GM12878 (cell line): ENCODE measurements at regions not wholly inside any gene's neighbourhood (a gene's known extent, or its start where the extent isn't known, plus 50 kb on each side); places are given as distances from the start of the nearest gene placed in this dataset.

Source experiments
- ATAC-seq: fragments of 200-7000 bp; cut with Tn5 transposase; 3 replicates; pipeline ENCODE4 v1.9.1; 2020; ENCODE audit warnings: mild to moderate bottlenecking, moderate library complexity
- BruUV-seq: library from RNA; stranded (reverse); fragments of 400-500 nt; replicated peaks from 2 replicates; lab custom pipeline; 2021; lab: Mats Ljungman, UMichigan
- CTCF ChIA-PET: fragments of 300-600 bp; sonication (Branson Sonifier 250); formaldehyde crosslinking; extraction: SDS; loops from one replicate; lab custom pipeline; 2021; ENCODE audit warnings: inconsistent platforms; lab: Yijun Ruan, JAX
- POLR2A ChIA-PET: fragments of 350-600 bp; formaldehyde crosslinking; extraction: SDS; loops from one replicate; lab custom pipeline; 2021; ENCODE audit warnings: inconsistent platforms; lab: Charles Lee
- RAD21 ChIA-PET: fragments of 300-600 bp; sonication (Branson Sonifier 250); formaldehyde crosslinking; loops from one replicate; lab custom pipeline; 2023; ENCODE audit warnings: antibody characterized with exemption; ENCODE audit not compliant: unreplicated experiment; lab: Charles Lee
- SMC1A ChIA-PET: fragments of 300-600 bp; sonication (Branson Sonifier 250); formaldehyde crosslinking; loops from one replicate; lab custom pipeline; 2023; ENCODE audit not compliant: unreplicated experiment, uncharacterized antibody; lab: Charles Lee
- DNase-seq: peaks from one replicate; pipeline ENCODE4 v3.0.0-alpha.2; 2011; ENCODE audit warnings: low read depth, low spot score
- FAIRE-seq: peaks from 3 replicates; lab custom pipeline; 2011; peaks lifted over from hg19 to GRCh38; lab: Jason Lieb, UNC
- H2AFZ ChIP-seq: 2 replicates; pipeline ENCODE4 v1.6.0; 2011; ENCODE audit warnings: low read depth, low read length, control low read depth; ENCODE audit not compliant: control insufficient read depth
- H3K27ac ChIP-seq: 2 replicates; pipeline ENCODE4 v1.5.1; 2011; ENCODE audit warnings: control low read depth; ENCODE audit not compliant: control insufficient read depth, insufficient read depth
- H3K27me3 ChIP-seq, 2 experiments: replicated peaks in 1 of 2; 2 replicates each; pipeline versions ENCODE4 v1.6.0 to v1.6.1; 2011; ENCODE audit warnings: low read length in 1 of 2; ENCODE audit not compliant: control insufficient read depth in 2 of 2, insufficient read depth in 2 of 2
- H3K36me3 ChIP-seq, 2 experiments: 2 replicates each; pipeline ENCODE4 v1.5.1; 2011; ENCODE audit warnings: low read length in 1 of 2; ENCODE audit not compliant: control insufficient read depth in 2 of 2, insufficient read depth in 2 of 2
- H3K4me1 ChIP-seq: 2 replicates; pipeline ENCODE4 v1.6.1; 2011; ENCODE audit warnings: mild to moderate bottlenecking, low read length, moderate library complexity, mixed read lengths; ENCODE audit not compliant: control insufficient read depth, insufficient read depth
- H3K4me2 ChIP-seq: 2 replicates; pipeline ENCODE4 v1.6.0; 2011; ENCODE audit warnings: control low read depth; ENCODE audit not compliant: control insufficient read depth, insufficient read depth
- H3K4me3 ChIP-seq: fragments of 200-600 bp; sonication (generic); 2 replicates; pipeline ENCODE4 v1.5.1; 2016
- H3K79me2 ChIP-seq: 2 replicates; pipeline ENCODE4 v1.6.0; 2011; ENCODE audit warnings: low read length; ENCODE audit not compliant: control insufficient read depth, insufficient read depth
- H3K9ac ChIP-seq: 2 replicates; pipeline ENCODE4 v1.8.0; 2011; ENCODE audit warnings: low read length, control low read depth, mixed read lengths; ENCODE audit not compliant: control insufficient read depth, insufficient read depth
- H3K9me3 ChIP-seq: replicated peaks from 3 replicates; pipeline ENCODE4 v1.5.1; 2011; ENCODE audit warnings: mild to moderate bottlenecking, low read length; ENCODE audit not compliant: control insufficient read depth, insufficient read depth
- H4K20me1 ChIP-seq: 2 replicates; pipeline ENCODE4 v1.6.0; 2011; ENCODE audit not compliant: control insufficient read depth, insufficient read depth
- FOS ChIP-seq: IDR thresholded peaks from 3 replicates; pipeline ENCODE4 v1.6.1; 2011; ENCODE audit warnings: borderline replicate concordance; ENCODE audit not compliant: insufficient read length; ENCODE audit errors: extremely low read depth
- MAX ChIP-seq: IDR thresholded peaks from 2 replicates; pipeline ENCODE4 v1.6.1; 2012; ENCODE audit warnings: low read depth, low read length, improper control_type of control experiment
- NR2C2 ChIP-seq: IDR thresholded peaks from 2 replicates; pipeline ENCODE4 v1.6.1; 2011; ENCODE audit warnings: borderline replicate concordance, low read depth; ENCODE audit not compliant: control insufficient read depth, insufficient read length
- PAX8 ChIP-seq: fragments of 450-650 bp; IDR thresholded peaks from 2 replicates; pipeline ENCODE4 v1.6.1; 2017; ENCODE audit warnings: mild to moderate bottlenecking, moderate library complexity
- RELB ChIP-seq: fragments of 450-650 bp; IDR thresholded peaks from 2 replicates; pipeline ENCODE4 v1.6.1; 2017; ENCODE audit warnings: low read depth, mild to moderate bottlenecking, moderate library complexity
- SREBF1 ChIP-seq: IDR thresholded peaks from 2 replicates; pipeline ENCODE4 v1.6.1; 2012; ENCODE audit warnings: mild to moderate bottlenecking, low read length
- STAT1 ChIP-seq: fragments of 450-650 bp; conservative IDR thresholded peaks from 2 replicates; pipeline ENCODE4 v1.6.1; 2014; ENCODE audit warnings: antibody characterized with exemption, mild to moderate bottlenecking
- WGBS: methylation state at CpG from one replicate; pipeline ENCODE4 v1.1.6; 2016; ENCODE audit warnings: low lambda C conversion rate; ENCODE audit not compliant: insufficient replicate concordance, insufficient coverage; ENCODE audit errors: missing lambda C conversion rate; 5-methylcytosine and 5-hydroxymethylcytosine counted together
- in situ Hi-C: fragments of 300-500 bp; cut with MboI; formaldehyde crosslinking; loops from 9 replicates; pipeline ENCODE4 v1.14.3; 2018; ENCODE audit warnings: mixed read lengths
- intact Hi-C: fragments of 100-400 bp; cut with micrococcal nuclease; formaldehyde crosslinking; loops from one replicate; pipeline ENCODE4 v1.14.2; 2022; ENCODE audit not compliant: unreplicated experiment
- TF ChIP-seq, protein P1 (sequence below): fragments of 450-650 bp; IDR thresholded peaks from 2 replicates; pipeline ENCODE4 v1.6.1; 2016; ENCODE audit warnings: mild to moderate bottlenecking
- TF ChIP-seq, protein P2 (sequence below): fragments of 450-650 bp; IDR thresholded peaks from 2 replicates; pipeline ENCODE4 v1.6.1; 2017; ENCODE audit warnings: mild to moderate bottlenecking, moderate library complexity

DNA sequence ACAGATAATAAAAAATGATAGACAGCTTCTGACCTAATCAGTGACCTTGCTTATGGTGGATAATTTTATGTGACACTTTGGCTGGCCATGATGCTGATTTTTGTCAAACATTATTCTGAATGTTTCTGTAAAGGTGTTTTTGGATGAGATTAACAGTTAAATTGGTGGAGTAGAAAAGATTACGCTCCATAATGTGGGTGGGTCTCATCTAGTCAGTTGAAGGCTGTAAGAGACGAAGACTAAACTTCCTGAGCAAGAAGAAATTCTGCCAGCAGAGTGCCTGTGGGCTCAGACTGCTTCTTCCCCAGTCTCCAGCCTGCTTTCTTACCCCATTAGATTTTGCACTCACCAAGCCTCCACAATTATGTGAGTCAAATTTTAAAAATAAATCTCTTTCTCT is 214.9 kb upstream of the ITGA4 start:
- Histone ChIP-seq H2AFZ (no peak overlapping the region), H3K4me3 (no peak overlapping the region), H3K27ac (no peak overlapping the region), H3K9ac (no peak overlapping the region), H3K36me3 (no peaks in the 10 kb centered on the region), H3K4me1 (peaks cover 13% of the 10 kb centered on the region), H3K4me2 (no peak overlapping the region), H3K27me3 (no peaks in the 10 kb centered on the region), H3K9me3 (no peaks in the 10 kb centered on the region; the same call in 2 of the 3 replicates), H3K79me2 (no peaks in the 10 kb centered on the region), H4K20me1 (no peaks in the 10 kb centered on the region)
- CTCF ChIA-PET, result interaction anchor here (1.3 to 1.6 kb wide), 2 partner anchors 9 to 212 kb away, joined by 3 to 4 read pairs; no protein-coding TSS in a partner anchor
- intact Hi-C loops, result no loop called here
- RAD21 ChIA-PET, result interaction anchor here (2.3 kb wide), 1 partner anchor 137 kb away, joined by 7 read pairs; no protein-coding TSS in a partner anchor
- BruUV-seq, result no TSS peak
- SMC1A ChIA-PET, result no interaction called here
- TF ChIP-seq, protein P1, sequence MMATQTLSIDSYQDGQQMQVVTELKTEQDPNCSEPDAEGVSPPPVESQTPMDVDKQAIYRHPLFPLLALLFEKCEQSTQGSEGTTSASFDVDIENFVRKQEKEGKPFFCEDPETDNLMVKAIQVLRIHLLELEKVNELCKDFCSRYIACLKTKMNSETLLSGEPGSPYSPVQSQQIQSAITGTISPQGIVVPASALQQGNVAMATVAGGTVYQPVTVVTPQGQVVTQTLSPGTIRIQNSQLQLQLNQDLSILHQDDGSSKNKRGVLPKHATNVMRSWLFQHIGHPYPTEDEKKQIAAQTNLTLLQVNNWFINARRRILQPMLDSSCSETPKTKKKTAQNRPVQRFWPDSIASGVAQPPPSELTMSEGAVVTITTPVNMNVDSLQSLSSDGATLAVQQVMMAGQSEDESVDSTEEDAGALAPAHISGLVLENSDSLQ, result peak; percentile 18; the same call in 1 of the 2 replicates
- TF ChIP-seq STAT1, result no peak
- 93% methylated on average over 2 of the region's 2 CpGs for WGBS
- POLR2A ChIA-PET, result no interaction called here
- in situ Hi-C loops, result no loop called here
- FAIRE-seq, result no peak
- no peak for DNase-seq
- no peak for ATAC-seq

DNA sequence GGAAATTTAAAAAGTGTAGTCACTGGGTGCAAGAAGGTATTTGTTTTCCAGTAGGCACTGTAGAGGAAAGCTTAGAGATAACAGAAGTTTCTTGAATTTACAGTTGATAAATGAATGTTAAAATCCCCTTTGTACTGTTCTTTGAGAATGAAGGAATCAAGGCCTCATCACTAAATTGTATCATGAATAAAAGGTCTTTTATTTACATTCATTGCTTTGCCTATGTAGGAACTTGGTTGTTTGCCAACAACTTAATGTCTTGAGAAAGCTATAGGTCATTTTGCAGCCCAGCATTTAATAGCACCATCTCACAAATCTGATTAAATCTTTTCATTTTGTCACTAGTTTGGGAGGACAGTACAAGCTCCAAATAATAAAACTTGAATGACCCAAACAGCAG is 213.9 kb upstream of the ITGA4 start:
- Histone ChIP-seq H3K4me1 (peaks cover 13% of the 10 kb centered on the region), H3K27ac (no peak overlapping the region), H4K20me1 (no peaks in the 10 kb centered on the region), H3K9me3 (no peaks in the 10 kb centered on the region), H3K27me3 (no peaks in the 10 kb centered on the region), H2AFZ (no peak overlapping the region), H3K79me2 (no peaks in the 10 kb centered on the region), H3K4me2 (no peak overlapping the region), H3K9ac (no peak overlapping the region), H3K36me3 (no peaks in the 10 kb centered on the region), H3K4me3 (no peak overlapping the region)
- no peak for ATAC-seq
- SMC1A ChIA-PET, result no interaction called here
- FAIRE-seq, result no peak
- in situ Hi-C loops (no loop called here), intact Hi-C loops (no loop called here)
- POLR2A ChIA-PET, result no interaction called here
- CTCF ChIA-PET, result interaction anchor here (1.1 kb wide), 1 partner anchor 65 kb away, joined by 3 read pairs; no protein-coding TSS in a partner anchor
- RAD21 ChIA-PET, result interaction anchor here (1.0 kb wide), 1 partner anchor 69 kb away, joined by 3 read pairs; no protein-coding TSS in a partner anchor
- no TSS peak for BruUV-seq
- no peak for DNase-seq
- TF ChIP-seq, protein P2, sequence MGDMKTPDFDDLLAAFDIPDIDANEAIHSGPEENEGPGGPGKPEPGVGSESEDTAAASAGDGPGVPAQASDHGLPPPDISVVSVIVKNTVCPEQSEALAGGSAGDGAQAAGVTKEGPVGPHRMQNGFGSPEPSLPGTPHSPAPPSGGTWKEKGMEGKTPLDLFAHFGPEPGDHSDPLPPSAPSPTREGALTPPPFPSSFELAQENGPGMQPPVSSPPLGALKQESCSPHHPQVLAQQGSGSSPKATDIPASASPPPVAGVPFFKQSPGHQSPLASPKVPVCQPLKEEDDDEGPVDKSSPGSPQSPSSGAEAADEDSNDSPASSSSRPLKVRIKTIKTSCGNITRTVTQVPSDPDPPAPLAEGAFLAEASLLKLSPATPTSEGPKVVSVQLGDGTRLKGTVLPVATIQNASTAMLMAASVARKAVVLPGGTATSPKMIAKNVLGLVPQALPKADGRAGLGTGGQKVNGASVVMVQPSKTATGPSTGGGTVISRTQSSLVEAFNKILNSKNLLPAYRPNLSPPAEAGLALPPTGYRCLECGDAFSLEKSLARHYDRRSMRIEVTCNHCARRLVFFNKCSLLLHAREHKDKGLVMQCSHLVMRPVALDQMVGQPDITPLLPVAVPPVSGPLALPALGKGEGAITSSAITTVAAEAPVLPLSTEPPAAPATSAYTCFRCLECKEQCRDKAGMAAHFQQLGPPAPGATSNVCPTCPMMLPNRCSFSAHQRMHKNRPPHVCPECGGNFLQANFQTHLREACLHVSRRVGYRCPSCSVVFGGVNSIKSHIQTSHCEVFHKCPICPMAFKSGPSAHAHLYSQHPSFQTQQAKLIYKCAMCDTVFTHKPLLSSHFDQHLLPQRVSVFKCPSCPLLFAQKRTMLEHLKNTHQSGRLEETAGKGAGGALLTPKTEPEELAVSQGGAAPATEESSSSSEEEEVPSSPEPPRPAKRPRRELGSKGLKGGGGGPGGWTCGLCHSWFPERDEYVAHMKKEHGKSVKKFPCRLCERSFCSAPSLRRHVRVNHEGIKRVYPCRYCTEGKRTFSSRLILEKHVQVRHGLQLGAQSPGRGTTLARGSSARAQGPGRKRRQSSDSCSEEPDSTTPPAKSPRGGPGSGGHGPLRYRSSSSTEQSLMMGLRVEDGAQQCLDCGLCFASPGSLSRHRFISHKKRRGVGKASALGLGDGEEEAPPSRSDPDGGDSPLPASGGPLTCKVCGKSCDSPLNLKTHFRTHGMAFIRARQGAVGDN, result no peak
- TF ChIP-seq SREBF1 (no peak), FOS (no peak), PAX8 (no peak), RELB (no peak), NR2C2 (no peak), MAX (no peak)
